Esophagus (tissue), 2 donors: ENCODE measurements at regions not wholly inside any gene's neighbourhood (a gene's known extent, or its start where the extent isn't known, plus 50 kb on each side); places are given as distances from the start of the nearest gene placed in this dataset.

ENCODE experiments used
- H3K27ac ChIP-seq, 2 donors: one replicate each; pipeline ENCODE4 v1.5.1; 2013; ENCODE audit warnings: low read depth in 2 of 2, mild to moderate bottlenecking in 2 of 2, inconsistent platforms in 1 of 2, low read length in 1 of 2, moderate library complexity in 1 of 2
- H3K27me3 ChIP-seq, 2 donors: one replicate each; pipeline ENCODE4 v1.6.1; 2013; ENCODE audit warnings: low read length in 2 of 2, control low read depth in 1 of 2, mild to moderate bottlenecking in 1 of 2; ENCODE audit not compliant: insufficient read depth in 2 of 2, control insufficient read depth in 1 of 2
- H3K36me3 ChIP-seq, 2 donors: one replicate each; pipeline ENCODE4 v1.6.1; 2013; ENCODE audit warnings: low read length in 1 of 2; ENCODE audit not compliant: control insufficient read depth in 2 of 2, insufficient read depth in 2 of 2
- H3K4me1 ChIP-seq, 2 donors: one replicate each; pipeline ENCODE4 v1.6.1; 2013; ENCODE audit warnings: low read length in 1 of 2; ENCODE audit not compliant: control insufficient read depth in 2 of 2, insufficient read depth in 2 of 2
- H3K4me3 ChIP-seq, 2 donors: one replicate each; pipeline ENCODE4 v1.5.1; 2013; ENCODE audit warnings: low read length in 2 of 2, mild to moderate bottlenecking in 2 of 2, low read depth in 1 of 2, moderate library complexity in 1 of 2
- H3K9me3 ChIP-seq, 2 donors: one replicate each; pipeline ENCODE4 v1.6.1; 2013; ENCODE audit warnings: mild to moderate bottlenecking in 2 of 2, low read depth in 1 of 2, low read length in 1 of 2, moderate library complexity in 1 of 2; ENCODE audit not compliant: control insufficient read depth in 2 of 2, insufficient read depth in 1 of 2
- WGBS, 2 donors: extraction: QIAGEN DNeasy Blood & Tissue Kit; methylation state at CpG; one replicate each; pipeline ENCODE4 v1.1.7; 2013; 5-methylcytosine and 5-hydroxymethylcytosine counted together
- donor health status: healthy with polysubstance abuse.
- donor health status: Bipolar disorder and iron deficiency.

- no peaks in the 10 kb centered on the region for H3K9me3 ChIP-seq
- H3K4me1 ChIP-seq: peaks cover 0 to 6% of the 10 kb centered on the region in 2 donors
- H3K36me3 ChIP-seq: peaks cover 0 to 2% of the 10 kb centered on the region in 2 donors
- no peaks in the 10 kb centered on the region for H3K27me3 ChIP-seq
- no peak overlapping the region for H3K27ac ChIP-seq
- 89 to 92% methylated on average over 14 of the region's 14 CpGs for WGBS, 2 donors
- H3K4me3 ChIP-seq: no peak overlapping the region
Observed at GRCh38 chr2:120956486-120957156, 221.0 kb downstream of the GLI2 start.

- 65 to 80% methylated on average over 5 of the region's 5 CpGs for WGBS, 2 donors
- Histone ChIP-seq H3K27me3 (no peaks in the 10 kb centered on the region), H3K36me3 (peaks cover 0 to 2% of the 10 kb centered on the region in 2 donors), H3K9me3 (no peaks in the 10 kb centered on the region), H3K4me1 (peaks cover 0 to 6% of the 10 kb centered on the region in 2 donors), H3K4me3 (no peak overlapping the region), H3K27ac (no peak overlapping the region)
Observed at GRCh38 chr2:120957905-120958304, 222.2 kb downstream of the GLI2 start.

- H3K4me3 ChIP-seq: no peak overlapping the region
- peaks cover 0 to 2% of the 10 kb centered on the region in 2 donors for H3K36me3 ChIP-seq
- peaks cover 0 to 6% of the 10 kb centered on the region in 2 donors for H3K4me1 ChIP-seq
- no peak overlapping the region for H3K27ac ChIP-seq
- no peaks in the 10 kb centered on the region for H3K27me3 ChIP-seq
- 65 to 72% methylated on average over 16 to 17 of the region's 17 CpGs for WGBS, 2 donors
- H3K9me3 ChIP-seq: no peaks in the 10 kb centered on the region
Observed at GRCh38 chr2:120958623-120959366, 223.1 kb downstream of the GLI2 start.

GRCh38 chr2:120959426-120959825 is 223.8 kb downstream of the GLI2 start:
- H3K9me3 ChIP-seq: no peaks in the 10 kb centered on the region
- 46 to 49% methylated on average over 13 of the region's 13 CpGs for WGBS, 2 donors
- no peaks in the 10 kb centered on the region for H3K27me3 ChIP-seq
- peaks cover 0 to 6% of the 10 kb centered on the region in 2 donors for H3K4me1 ChIP-seq
- H3K27ac ChIP-seq: no peak overlapping the region
- H3K4me3 ChIP-seq: no peak overlapping the region
- H3K36me3 ChIP-seq: peaks cover 0 to 2% of the 10 kb centered on the region in 2 donors

- WGBS, 2 donors: 83 to 88% methylated on average over 13 of the region's 13 CpGs
- Histone ChIP-seq H3K36me3 (peaks cover 0 to 2% of the 10 kb centered on the region in 2 donors), H3K4me1 (peaks cover 0 to 6% of the 10 kb centered on the region in 2 donors), H3K4me3 (no peak overlapping the region), H3K27me3 (no peaks in the 10 kb centered on the region), H3K9me3 (no peaks in the 10 kb centered on the region), H3K27ac (no peak overlapping the region)
Observed at GRCh38 chr2:120960770-120961366, 225.2 kb downstream of the GLI2 start.

- Histone ChIP-seq H3K9me3 (no peaks in the 10 kb centered on the region), H3K4me3 (no peak overlapping the region), H3K4me1 (peaks cover 0 to 6% of the 10 kb centered on the region in 2 donors), H3K36me3 (peaks cover 0 to under 1% of the 10 kb centered on the region in 2 donors), H3K27ac (no peak overlapping the region), H3K27me3 (no peaks in the 10 kb centered on the region)
- 75% methylated on average over 11 of the region's 11 CpGs for WGBS, 2 donors
Observed at GRCh38 chr2:120961396-120961795, 225.7 kb downstream of the GLI2 start.

GRCh38 chr2:120963997-120964705 is 228.5 kb downstream of the GLI2 start:
- Histone ChIP-seq H3K36me3 (no peaks in the 10 kb centered on the region), H3K4me3 (no peak overlapping the region), H3K4me1 (peaks cover 0 to 2% of the 10 kb centered on the region in 2 donors), H3K9me3 (no peaks in the 10 kb centered on the region), H3K27me3 (no peaks in the 10 kb centered on the region), H3K27ac (no peak overlapping the region)
- 80 to 81% methylated on average over 12 of the region's 12 CpGs for WGBS, 2 donors

- no peaks in the 10 kb centered on the region for H3K27me3 ChIP-seq
- no peak overlapping the region for H3K27ac ChIP-seq
- no peaks in the 10 kb centered on the region for H3K9me3 ChIP-seq
- 67 to 81% methylated on average over 2 of the region's 2 CpGs for WGBS, 2 donors
- H3K4me3 ChIP-seq: no peak overlapping the region
- H3K4me1 ChIP-seq: no peaks in the 10 kb centered on the region
- H3K36me3 ChIP-seq: no peaks in the 10 kb centered on the region
Observed at GRCh38 chr2:120964819-120965218, 229.2 kb downstream of the GLI2 start.

GRCh38 chr2:120966510-120967254 is 231.0 kb downstream of the GLI2 start:
- Histone ChIP-seq H3K36me3 (no peaks in the 10 kb centered on the region), H3K27me3 (no peaks in the 10 kb centered on the region), H3K4me1 (no peaks in the 10 kb centered on the region), H3K4me3 (no peak overlapping the region), H3K27ac (no peak overlapping the region), H3K9me3 (no peaks in the 10 kb centered on the region)
- WGBS, 2 donors: 85 to 88% methylated on average over 12 of the region's 12 CpGs
